ENCODE measurements at regions not wholly inside any gene's neighbourhood (a gene's known extent, or its start where the extent isn't known, plus 50 kb on each side); places are given as distances from the start of the nearest gene placed in this dataset.

GRCh38 chr9:134234687-134235359, 70.5 kb upstream of the RNU6ATAC start:
- no peak for FAIRE-seq
- no peak for DNase-seq (ENCODE audit: low read depth, low spot score)
- Histone ChIP-seq H2AFZ (ENCODE audit: control insufficient read depth, low read length) (no peak overlapping the region), H4K20me1 (ENCODE audit: control insufficient read depth, extremely low read depth, insufficient read depth, low read length) (peaks cover 4% of the 10 kb centered on the region), H3K4me3 (ENCODE audit: control insufficient read depth in 2 of 3, extremely low read depth in 1 of 3, insufficient read depth in 2 of 3, low read depth in 1 of 3, low read length in 3 of 3) (no peak overlapping the region), H3K4me1 (ENCODE audit: control insufficient read depth, extremely low read depth, insufficient read depth, low read length) (no peaks in the 10 kb centered on the region), H3K4me2 (ENCODE audit: control insufficient read depth, extremely low read depth, insufficient read depth, low read depth, low read length) (no peak overlapping the region), H3K79me2 (ENCODE audit: control insufficient read depth, insufficient read depth, low read length) (no peaks in the 10 kb centered on the region), H3K9ac (ENCODE audit: control insufficient read depth, extremely low read depth, insufficient read depth, low read length) (no peak overlapping the region), H3K9me1 (ENCODE audit: control insufficient read depth, extremely low read depth, insufficient read depth, low read length) (no peaks in the 10 kb centered on the region), H3K9me3 (ENCODE audit: control insufficient read depth, low read depth, low read length) (no peaks in the 10 kb centered on the region), H3K36me3 (ENCODE audit: control insufficient read depth in 2 of 2, extremely low read depth in 1 of 2, insufficient read depth in 2 of 2, low read length in 2 of 2) (no peaks in the 10 kb centered on the region), H3K27ac (ENCODE audit: control insufficient read depth, insufficient read depth, low read length) (no peak overlapping the region), H3K27me3 (ENCODE audit: control insufficient read depth, extremely low read depth, insufficient read depth, low read length) (peaks cover 41% of the 10 kb centered on the region)
- TF ChIP-seq CTCF (optimal IDR thresholded peaks at IDR 0.05 in 1 of 3, IDR thresholded peaks at IDR 0.05 in 1 of 3, conservative IDR thresholded peaks at IDR 0.05 in 1 of 3; ENCODE audit: extremely low read depth in 1 of 3, insufficient read depth in 2 of 3, low read length in 3 of 3) (no peak), EZH2 (IDR thresholded peaks at IDR 0.05; ENCODE audit: low read length) (no peak)
- dilution Hi-C loops (cut with MboI; ENCODE audit: extremely low pct_ligation_motif_present, low sequenced_read_pairs): no loop called here

GRCh38 chr9:134235366-134235765, 71.0 kb upstream of the RNU6ATAC start:
- H3K9me3 ChIP-seq (ENCODE audit: control insufficient read depth, low read depth, low read length): no peaks in the 10 kb centered on the region
- H4K20me1 ChIP-seq (ENCODE audit: control insufficient read depth, extremely low read depth, insufficient read depth, low read length): peaks cover 4% of the 10 kb centered on the region
- FAIRE-seq: no peak
- no peaks in the 10 kb centered on the region for H3K4me1 ChIP-seq (ENCODE audit: control insufficient read depth, extremely low read depth, insufficient read depth, low read length)
- H3K9ac ChIP-seq (ENCODE audit: control insufficient read depth, extremely low read depth, insufficient read depth, low read length): no peak overlapping the region
- no peak overlapping the region for H2AFZ ChIP-seq (ENCODE audit: control insufficient read depth, low read length)
- H3K27ac ChIP-seq (ENCODE audit: control insufficient read depth, insufficient read depth, low read length): no peak overlapping the region
- DNase-seq (ENCODE audit: low read depth, low spot score): no peak
- H3K79me2 ChIP-seq (ENCODE audit: control insufficient read depth, insufficient read depth, low read length): no peaks in the 10 kb centered on the region
- H3K4me2 ChIP-seq (ENCODE audit: control insufficient read depth, extremely low read depth, insufficient read depth, low read depth, low read length): no peak overlapping the region
- H3K4me3 ChIP-seq (ENCODE audit: control insufficient read depth in 2 of 3, extremely low read depth in 1 of 3, insufficient read depth in 2 of 3, low read depth in 1 of 3, low read length in 3 of 3): no peak overlapping the region
- dilution Hi-C loops (cut with MboI; ENCODE audit: extremely low pct_ligation_motif_present, low sequenced_read_pairs): no loop called here
- no peak for TF ChIP-seq EZH2 (IDR thresholded peaks at IDR 0.05; ENCODE audit: low read length)
- no peak for TF ChIP-seq CTCF (optimal IDR thresholded peaks at IDR 0.05 in 1 of 3, IDR thresholded peaks at IDR 0.05 in 1 of 3, conservative IDR thresholded peaks at IDR 0.05 in 1 of 3; ENCODE audit: extremely low read depth in 1 of 3, insufficient read depth in 2 of 3, low read length in 3 of 3)
- H3K27me3 ChIP-seq (ENCODE audit: control insufficient read depth, extremely low read depth, insufficient read depth, low read length): peaks cover 36% of the 10 kb centered on the region
- no peaks in the 10 kb centered on the region for H3K36me3 ChIP-seq (ENCODE audit: control insufficient read depth in 2 of 2, extremely low read depth in 1 of 2, insufficient read depth in 2 of 2, low read length in 2 of 2)
- H3K9me1 ChIP-seq (ENCODE audit: control insufficient read depth, extremely low read depth, insufficient read depth, low read length): no peaks in the 10 kb centered on the region

Data from keratinocyte (primary cell).